Neural cell (in vitro differentiated cells): ENCODE measurements at regions not wholly inside any gene's neighbourhood (a gene's known extent, or its start where the extent isn't known, plus 50 kb on each side); places are given as distances from the start of the nearest gene placed in this dataset.

Source experiments
- H2AFZ ChIP-seq: fragments of 200-600, 300-800 bp; sonication (generic), shearing (Covaris generic); 2 replicates; pipeline ENCODE4 v1.6.0; 2014; ENCODE audit warnings: low read depth, mild to moderate bottlenecking, antibody characterized with exemption, low read length, moderate library complexity
- H3F3A ChIP-seq: fragments of 200-600 bp; shearing (Covaris generic); 2 replicates; pipeline ENCODE4 v1.6.1; 2016; ENCODE audit warnings: mild to moderate bottlenecking, moderate library complexity, mixed read lengths, antibody characterized with exemption, low read length; ENCODE audit not compliant: insufficient read depth, poor library complexity, severe bottlenecking
- H3K27ac ChIP-seq: fragments of 200-600, 300-800 bp; sonication (generic), shearing (Covaris generic); 2 replicates; pipeline ENCODE4 v1.5.1; 2014; ENCODE audit warnings: mild to moderate bottlenecking, low read length, moderate library complexity
- H3K27me3 ChIP-seq: fragments of 300-800, 200-600 bp; sonication (generic), shearing (Covaris generic); 2 replicates; pipeline ENCODE4 v1.6.0; 2014; ENCODE audit warnings: mild to moderate bottlenecking, low read depth, low read length, moderate library complexity; ENCODE audit not compliant: insufficient read depth
- H3K36me3 ChIP-seq: fragments of 300-800, 200-600 bp; sonication (generic), shearing (Covaris generic); 2 replicates; pipeline ENCODE4 v1.5.1; 2014; ENCODE audit warnings: mild to moderate bottlenecking, antibody characterized with exemption, low read length, moderate library complexity; ENCODE audit not compliant: insufficient read depth
- H3K4me2 ChIP-seq: fragments of 300-800, 200-600 bp; sonication (generic), shearing (Covaris generic); 2 replicates; pipeline ENCODE4 v1.6.0; 2014; ENCODE audit warnings: mild to moderate bottlenecking, low read length
- H3K4me3 ChIP-seq: fragments of 300-800, 200-600 bp; sonication (generic), shearing (Covaris generic); 2 replicates; pipeline ENCODE4 v1.5.1; 2014; ENCODE audit warnings: mild to moderate bottlenecking, low read length, moderate library complexity
- H3K79me2 ChIP-seq: fragments of 200-600 bp; shearing (Covaris generic); replicated peaks from 2 replicates; pipeline ENCODE4 v1.6.0; 2014; ENCODE audit warnings: mild to moderate bottlenecking, low read length, moderate library complexity; ENCODE audit not compliant: insufficient read depth
- H3K9ac ChIP-seq: fragments of 300-800, 200-600 bp; sonication (generic), shearing (Covaris generic); 2 replicates; pipeline ENCODE4 v1.6.1; 2016; ENCODE audit warnings: mild to moderate bottlenecking, low read length, mixed read lengths
- H3K9me2 ChIP-seq: fragments of 200-600 bp; shearing (Covaris generic); 2 replicates; pipeline ENCODE4 v1.6.1; 2016; ENCODE audit warnings: mild to moderate bottlenecking, low read length, mixed read lengths; ENCODE audit not compliant: insufficient read depth
- H3K9me3 ChIP-seq: fragments of 200-600, 300-800 bp; sonication (generic), shearing (Covaris generic); 2 replicates; pipeline ENCODE4 v1.6.1; 2016; ENCODE audit warnings: mild to moderate bottlenecking, mixed run types, low read length, moderate library complexity, mixed read lengths
- H4K20me1 ChIP-seq: fragments of 200-600 bp; shearing (Covaris generic); 2 replicates; pipeline ENCODE4 v1.6.1; 2016; ENCODE audit warnings: mild to moderate bottlenecking, mixed run types; ENCODE audit not compliant: insufficient read depth
- CTCF ChIP-seq: fragments of 450-650 bp; IDR thresholded peaks from 2 replicates; pipeline ENCODE4 v1.5.1; 2014; ENCODE audit warnings: antibody characterized with exemption, mild to moderate bottlenecking, moderate library complexity; ENCODE audit not compliant: poor library complexity, severe bottlenecking
- EP300 ChIP-seq: fragments of 450-650 bp; conservative IDR thresholded peaks from 2 replicates; pipeline ENCODE4 v1.6.1; 2014; ENCODE audit warnings: antibody characterized with exemption, mild to moderate bottlenecking, moderate library complexity; ENCODE audit not compliant: poor library complexity, severe bottlenecking
- EZH2 ChIP-seq: fragments of 200-600, 300-800 bp; shearing (Covaris generic), sonication (generic); IDR thresholded peaks from 2 replicates; pipeline ENCODE4 v1.6.1; 2014; ENCODE audit warnings: antibody characterized with exemption, low read length, borderline replicate concordance, mild to moderate bottlenecking; ENCODE audit not compliant: insufficient read depth, poor library complexity, severe bottlenecking
- MXI1 ChIP-seq: fragments of 450-650 bp; conservative IDR thresholded peaks from 2 replicates; pipeline ENCODE4 v1.6.1; 2014; ENCODE audit warnings: antibody characterized with exemption, mild to moderate bottlenecking; ENCODE audit not compliant: poor library complexity, severe bottlenecking
- POLR2AphosphoS5 ChIP-seq: IDR thresholded peaks from 2 replicates; pipeline ENCODE4 v1.6.1; 2012
- RAD21 ChIP-seq: fragments of 450-650 bp; conservative IDR thresholded peaks from 2 replicates; pipeline ENCODE4 v1.6.1; 2014; ENCODE audit warnings: antibody characterized with exemption, mild to moderate bottlenecking, moderate library complexity
- REST ChIP-seq: IDR thresholded peaks from 2 replicates; pipeline ENCODE4 v1.6.1; 2012; ENCODE audit warnings: borderline replicate concordance
- SMC3 ChIP-seq: fragments of 450-650 bp; conservative IDR thresholded peaks from 2 replicates; pipeline ENCODE4 v1.6.1; 2014; ENCODE audit warnings: antibody characterized with exemption, mild to moderate bottlenecking, moderate library complexity; ENCODE audit not compliant: poor library complexity
- TAF1 ChIP-seq: IDR thresholded peaks from 2 replicates; pipeline ENCODE4 v1.6.1; 2012; ENCODE audit warnings: low read depth

- no peaks in the 10 kb centered on the region for H4K20me1 ChIP-seq
- H3K4me3 ChIP-seq, result no peak overlapping the region
- no peak overlapping the region for H2AFZ ChIP-seq
- no peaks in the 10 kb centered on the region for H3K9me3 ChIP-seq
- no peaks in the 10 kb centered on the region for H3K27me3 ChIP-seq
- no peak overlapping the region for H3K27ac ChIP-seq
- no peaks in the 10 kb centered on the region for H3K79me2 ChIP-seq
- no peaks in the 10 kb centered on the region for H3K36me3 ChIP-seq
- no peaks in the 10 kb centered on the region for H3F3A ChIP-seq
- no peak overlapping the region for H3K9ac ChIP-seq
- no peak overlapping the region for H3K4me2 ChIP-seq
- H3K9me2 ChIP-seq, result no peaks in the 10 kb centered on the region
- TF ChIP-seq SMC3, result no peak
- TF ChIP-seq MXI1, result no peak
- TF ChIP-seq TAF1, result no peak
- TF ChIP-seq POLR2AphosphoS5, result no peak
- TF ChIP-seq RAD21, result no peak
- no peak for TF ChIP-seq CTCF
- TF ChIP-seq REST, result no peak
- TF ChIP-seq EZH2, result no peak
- no peak for TF ChIP-seq EP300
Measured at GRCh38 chrY:17085303-17085702, 794.7 kb downstream of the CDY2B start.

- Histone ChIP-seq H3K36me3 (no peaks in the 10 kb centered on the region), H3K4me3 (no peak overlapping the region), H3K9ac (no peak overlapping the region), H4K20me1 (no peaks in the 10 kb centered on the region), H2AFZ (no peak overlapping the region), H3K9me3 (no peaks in the 10 kb centered on the region), H3K27ac (no peak overlapping the region), H3K9me2 (no peaks in the 10 kb centered on the region), H3K4me2 (no peak overlapping the region), H3K79me2 (no peaks in the 10 kb centered on the region), H3K27me3 (no peaks in the 10 kb centered on the region), H3F3A (no peaks in the 10 kb centered on the region)
- TF ChIP-seq CTCF (no peak), EP300 (no peak), EZH2 (no peak), POLR2AphosphoS5 (no peak), MXI1 (no peak), TAF1 (no peak)
Measured at GRCh38 chrY:17079887-17080286, 800.1 kb downstream of the CDY2B start.
